H9 (cell line): ENCODE measurements at regions not wholly inside any gene's neighbourhood (a gene's known extent, or its start where the extent isn't known, plus 50 kb on each side); places are given as distances from the start of the nearest gene placed in this dataset.

Source experiments
- DNase-seq: peaks from one replicate; pipeline ENCODE4 v3.0.0-alpha.2; 2017
- H2AFZ ChIP-seq: one replicate; pipeline ENCODE4 v1.6.1; 2013; ENCODE audit warnings: mild to moderate bottlenecking, low read length, control low read depth, moderate library complexity
- H2AK5ac ChIP-seq: 2 replicates; pipeline ENCODE4 v1.6.1; 2013; ENCODE audit warnings: low read length, control low read depth, mixed read lengths; ENCODE audit not compliant: insufficient read length
- H2BK120ac ChIP-seq: one replicate; pipeline ENCODE4 v1.6.1; 2013; ENCODE audit warnings: low read depth, mild to moderate bottlenecking, low read length, control low read depth, inconsistent platforms; ENCODE audit not compliant: poor library complexity, severe bottlenecking
- H2BK12ac ChIP-seq: 2 replicates; pipeline ENCODE4 v1.6.1; 2013; ENCODE audit warnings: low read length, control low read depth, mixed read lengths, low read depth; ENCODE audit not compliant: insufficient read length
- H2BK15ac ChIP-seq: 2 replicates; pipeline ENCODE4 v1.6.1; 2013; ENCODE audit warnings: low read depth, low read length, control low read depth
- H2BK20ac ChIP-seq: one replicate; pipeline ENCODE4 v1.6.1; 2013; ENCODE audit warnings: low read depth, mild to moderate bottlenecking, low read length, control low read depth, inconsistent platforms; ENCODE audit not compliant: poor library complexity, severe bottlenecking
- H2BK5ac ChIP-seq: 2 replicates; pipeline ENCODE4 v1.6.1; 2013; ENCODE audit warnings: low read length, control low read depth, mixed read lengths; ENCODE audit not compliant: insufficient read length
- H3K14ac ChIP-seq: 2 replicates; pipeline ENCODE4 v1.6.1; 2013; ENCODE audit warnings: low read length, control low read depth; ENCODE audit not compliant: insufficient read depth
- H3K18ac ChIP-seq: 2 replicates; pipeline ENCODE4 v1.6.1; 2013; ENCODE audit warnings: low read depth, mild to moderate bottlenecking, mixed read lengths, low read length, control low read depth; ENCODE audit not compliant: insufficient read length
- H3K23ac ChIP-seq: 2 replicates; pipeline ENCODE4 v1.6.1; 2013; ENCODE audit warnings: low read length, control low read depth, mixed read lengths, low read depth; ENCODE audit not compliant: insufficient read length
- H3K23me2 ChIP-seq: 2 replicates; pipeline ENCODE4 v1.6.1; 2013; ENCODE audit warnings: low read depth, mild to moderate bottlenecking, mixed read lengths, low read length, control low read depth; ENCODE audit not compliant: insufficient read length, poor library complexity, severe bottlenecking
- H3K27ac ChIP-seq: 2 replicates; pipeline ENCODE4 v1.5.1; 2013; ENCODE audit warnings: low read length, control low read depth, mixed read lengths, low read depth; ENCODE audit not compliant: insufficient read length
- H3K27me3 ChIP-seq: 2 replicates; pipeline ENCODE4 v1.6.1; 2013; ENCODE audit warnings: low read length, control low read depth, inconsistent platforms; ENCODE audit not compliant: insufficient read depth
- H3K4ac ChIP-seq: 2 replicates; pipeline ENCODE4 v1.6.1; 2013; ENCODE audit warnings: low read depth, mild to moderate bottlenecking, control low read depth, inconsistent platforms, low read length, moderate library complexity
- H3K4me1 ChIP-seq: 2 replicates; pipeline ENCODE4 v1.6.1; 2013; ENCODE audit warnings: low read length, control low read depth, inconsistent platforms; ENCODE audit not compliant: insufficient read depth
- H3K4me2 ChIP-seq: 2 replicates; pipeline ENCODE4 v1.6.1; 2013; ENCODE audit warnings: low read length, control low read depth, mixed read lengths; ENCODE audit not compliant: insufficient read length, insufficient read depth
- H3K56ac ChIP-seq: 2 replicates; pipeline ENCODE4 v1.6.1; 2013; ENCODE audit warnings: low read depth, mild to moderate bottlenecking, mixed read lengths, low read length, control low read depth; ENCODE audit not compliant: insufficient read length
- H3K79me1 ChIP-seq: 2 replicates; pipeline ENCODE4 v1.6.1; 2013; ENCODE audit warnings: low read depth, mild to moderate bottlenecking, moderate library complexity, low read length, control low read depth, inconsistent platforms; ENCODE audit not compliant: insufficient read depth, poor library complexity, severe bottlenecking
- H3K79me2 ChIP-seq: 2 replicates; pipeline ENCODE4 v1.6.1; 2013; ENCODE audit warnings: low read length, control low read depth, inconsistent platforms; ENCODE audit not compliant: insufficient read depth
- H3K9ac ChIP-seq: 2 replicates; pipeline ENCODE4 v1.6.1; 2013; ENCODE audit warnings: low read length, control low read depth, mixed read lengths; ENCODE audit not compliant: insufficient read length; ENCODE audit errors: extremely low read depth
- H3K9me3 ChIP-seq: one replicate; pipeline ENCODE4 v1.6.1; 2013; ENCODE audit warnings: low read depth, low read length, inconsistent platforms; ENCODE audit not compliant: control insufficient read depth
- H3T11ph ChIP-seq: one replicate; pipeline ENCODE4 v1.6.1; 2013; ENCODE audit warnings: mild to moderate bottlenecking, low read length, control low read depth, inconsistent platforms
- H4K20me1 ChIP-seq: one replicate; pipeline ENCODE4 v1.6.1; 2013; ENCODE audit not compliant: control insufficient read depth, insufficient read length, insufficient read depth
- H4K5ac ChIP-seq: 2 replicates; pipeline ENCODE4 v1.6.1; 2013; ENCODE audit warnings: low read depth, mild to moderate bottlenecking, mixed read lengths, low read length, control low read depth; ENCODE audit not compliant: insufficient read length
- H4K8ac ChIP-seq: replicated peaks from 2 replicates; pipeline ENCODE4 v1.6.1; 2013; ENCODE audit warnings: low read length, control low read depth, mixed read lengths, low read depth; ENCODE audit not compliant: insufficient read length
- H4K91ac ChIP-seq: 2 replicates; pipeline ENCODE4 v1.6.1; 2013; ENCODE audit warnings: low read depth, mild to moderate bottlenecking, moderate library complexity, mixed read lengths, low read length, control low read depth; ENCODE audit not compliant: insufficient read length
- H3K27ac Mint-ChIP-seq, 3 experiments: 2 replicates in 2 of 3; 3 replicates in 1 of 3; pipeline ENCODE4 v1.8.0; 2020 to 2021; ENCODE audit warnings: mixed read lengths in 3 of 3, mild to moderate bottlenecking in 1 of 3, moderate library complexity in 1 of 3
- H3K27me3 Mint-ChIP-seq: 2 replicates; pipeline ENCODE4 v1.8.0; 2021; ENCODE audit warnings: low read depth, mild to moderate bottlenecking, moderate library complexity, mixed read lengths
- H3K36me3 Mint-ChIP-seq, 3 experiments: 2 replicates in 2 of 3; 3 replicates in 1 of 3; pipeline ENCODE4 v1.8.0; 2020 to 2021; ENCODE audit warnings: low read depth in 3 of 3, mixed read lengths in 3 of 3; ENCODE audit not compliant: insufficient read depth in 1 of 3
- H3K4me1 Mint-ChIP-seq, 2 experiments: 2 replicates each; pipeline ENCODE4 v1.8.0; 2020; ENCODE audit warnings: mixed read lengths in 2 of 2
- H3K4me3 Mint-ChIP-seq, 2 experiments: 2 replicates in 1 of 2; 3 replicates in 1 of 2; pipeline ENCODE4 v1.8.0; 2020 to 2021; ENCODE audit warnings: mild to moderate bottlenecking in 2 of 2, mixed read lengths in 2 of 2, moderate library complexity in 1 of 2
- H3K9me3 Mint-ChIP-seq, 2 experiments: 2 replicates in 1 of 2; 3 replicates in 1 of 2; pipeline ENCODE4 v1.8.0; 2020; ENCODE audit warnings: mild to moderate bottlenecking in 2 of 2, mixed read lengths in 2 of 2, moderate library complexity in 1 of 2
- CTCF ChIP-seq: fragments of 200-600 bp; sonication (generic); conservative IDR thresholded peaks from 3 replicates; pipeline ENCODE4 v1.8.0; 2021; ENCODE audit warnings: antibody characterized with exemption, mild to moderate bottlenecking
- WGBS: extraction: QIAGEN DNeasy Blood & Tissue Kit; methylation state at CpG from one replicate; pipeline ENCODE4 v1.1.7; 2013; ENCODE audit warnings: missing lambda C conversion rate, low lambda C conversion rate, mixed read lengths; ENCODE audit not compliant: insufficient read length; ENCODE audit errors: extremely low coverage; 5-methylcytosine and 5-hydroxymethylcytosine counted together

GRCh38 chr18:71194438-71194837 lies 905.6 kb downstream of the SOCS6 start:
- Histone ChIP-seq H3K14ac (no peak overlapping the region), H3K56ac (no peak overlapping the region), H2BK5ac (no peak overlapping the region), H2AFZ (no peak overlapping the region), H3K9ac (no peak overlapping the region), H4K20me1 (no peaks in the 10 kb centered on the region), H2BK12ac (no peak overlapping the region), H2BK20ac (no peak overlapping the region), H3K4me1 (no peaks in the 10 kb centered on the region), H4K8ac (no peak overlapping the region), H3T11ph (no peak overlapping the region), H3K4me2 (no peak overlapping the region), H4K5ac (no peak overlapping the region), H3K27me3 (no peaks in the 10 kb centered on the region), H2BK120ac (no peak overlapping the region), H3K27ac (no peak overlapping the region), H3K9me3 (no peaks in the 10 kb centered on the region), H3K23ac (no peak overlapping the region), H3K4ac (no peak overlapping the region), H3K23me2 (no peaks in the 10 kb centered on the region), H4K91ac (no peak overlapping the region), H3K18ac (no peak overlapping the region), H2AK5ac (no peak overlapping the region), H3K79me2 (no peaks in the 10 kb centered on the region), H2BK15ac (no peak overlapping the region), H3K79me1 (no peaks in the 10 kb centered on the region)
- no peaks in the 10 kb centered on the region; a peak in 1 of 7 replicates for H3K36me3 Mint-ChIP-seq
- H3K9me3 Mint-ChIP-seq = no peaks in the 10 kb centered on the region
- no peak for DNase-seq
- H3K27me3 Mint-ChIP-seq = peaks cover 4% of the 10 kb centered on the region
- no peaks in the 10 kb centered on the region for H3K4me1 Mint-ChIP-seq
- no peak overlapping the region for H3K4me3 Mint-ChIP-seq
- WGBS = no CpG with 5 or more reads among the region's 1 CpG
- no peak for TF ChIP-seq CTCF
- H3K27ac Mint-ChIP-seq = no peak overlapping the region
